Mesodermal cell (in vitro differentiated cells): ENCODE measurements at regions not wholly inside any gene's neighbourhood (a gene's known extent, or its start where the extent isn't known, plus 50 kb on each side); places are given as distances from the start of the nearest gene placed in this dataset.
"Not testable (repeated sequence)": the region's sequence is repeated elsewhere in the genome, so short reads cannot be mapped to it uniquely, and the experiment has no call there.

Experiments
- H3K27ac ChIP-seq: 2 replicates; pipeline ENCODE4 v1.7.0; 2013; ENCODE audit warnings: mild to moderate bottlenecking, low read depth, low read length, moderate library complexity; ENCODE audit not compliant: severe bottlenecking
- H3K36me3 ChIP-seq: 2 replicates; pipeline ENCODE4 v1.7.1; 2013; ENCODE audit warnings: mild to moderate bottlenecking, low read length, moderate library complexity; ENCODE audit not compliant: control insufficient read depth, insufficient read depth
- H3K4me1 ChIP-seq: one replicate; pipeline ENCODE4 v1.7.1; 2013; ENCODE audit warnings: mild to moderate bottlenecking, low read length; ENCODE audit not compliant: insufficient read depth, control insufficient read depth, poor library complexity, severe bottlenecking
- H3K4me3 ChIP-seq: 2 replicates; pipeline ENCODE4 v1.7.0; 2013; ENCODE audit warnings: low read length, control low read depth, mild to moderate bottlenecking; ENCODE audit not compliant: insufficient read depth, poor library complexity, severe bottlenecking; ENCODE audit errors: extremely low read depth
- H3K9me3 ChIP-seq: 2 replicates; pipeline ENCODE4 v1.7.1; 2013; ENCODE audit warnings: mild to moderate bottlenecking, low read length, moderate library complexity; ENCODE audit not compliant: control insufficient read depth
- WGBS, 2 experiments: methylation state at CpG; one replicate each; pipeline ENCODE4 v1.1.5; 2013; ENCODE audit warnings: missing lambda C conversion rate in 2 of 2; ENCODE audit not compliant: insufficient coverage in 2 of 2; 5-methylcytosine and 5-hydroxymethylcytosine counted together

- not testable (repeated sequence) for H3K4me1 ChIP-seq, H3K9me3 ChIP-seq, H3K4me3 ChIP-seq, H3K27ac ChIP-seq, H3K36me3 ChIP-seq
- no CpG with 5 or more reads among the region's 1 CpG for WGBS, 2 experiments
Observed at GRCh38 chr20:30393523-30393922, 863.9 kb upstream of the DEFB115 start.

- 71 to 100% methylated on average over 1 to 2 of the region's 2 CpGs for WGBS, 2 experiments
- not testable (repeated sequence) for H3K9me3 ChIP-seq, H3K4me1 ChIP-seq, H3K4me3 ChIP-seq, H3K36me3 ChIP-seq, H3K27ac ChIP-seq
Observed at GRCh38 chr20:30397111-30397510, 860.4 kb upstream of the DEFB115 start.

- not testable (repeated sequence) for H3K4me1 ChIP-seq, H3K27ac ChIP-seq, H3K4me3 ChIP-seq, H3K36me3 ChIP-seq, H3K9me3 ChIP-seq
- WGBS, 2 experiments, result 100% methylated on average over 3 of the region's 18 CpGs; no CpG with 5 or more reads in 1 of the 2 experiments
Observed at GRCh38 chr20:30405061-30405460, 852.4 kb upstream of the DEFB115 start.

GRCh38 chr20:30405585-30405984 lies 851.9 kb upstream of the DEFB115 start:
- H3K9me3 ChIP-seq, H3K36me3 ChIP-seq, H3K27ac ChIP-seq, H3K4me1 ChIP-seq, H3K4me3 ChIP-seq: not testable (repeated sequence)
- WGBS, 2 experiments, result no CpG with 5 or more reads among the region's 27 CpGs

GRCh38 chr20:30406370-30406769 lies 851.1 kb upstream of the DEFB115 start:
- H3K4me1 ChIP-seq, H3K27ac ChIP-seq, H3K36me3 ChIP-seq, H3K9me3 ChIP-seq, H3K4me3 ChIP-seq: not testable (repeated sequence)
- WGBS, 2 experiments, result no CpG with 5 or more reads among the region's 1 CpG

- 31 to 36% methylated on average over 1 of the region's 2 CpGs for WGBS, 2 experiments
Observed at GRCh38 chr20:30412972-30413371, 844.5 kb upstream of the DEFB115 start.

GRCh38 chr20:30417387-30417786 lies 840.1 kb upstream of the DEFB115 start:
- not testable (repeated sequence) for H3K4me3 ChIP-seq, H3K27ac ChIP-seq, H3K4me1 ChIP-seq, H3K9me3 ChIP-seq, H3K36me3 ChIP-seq
- WGBS, 2 experiments, result 58% methylated on average over 4 of the region's 4 CpGs; no CpG with 5 or more reads in 1 of the 2 experiments

More at GRCh38 chr20:30412972-30413371, 844.5 kb upstream of the DEFB115 start:
- H3K4me1 ChIP-seq, result no peaks in the 10 kb centered on the region
- H3K27ac ChIP-seq, result no peak overlapping the region
- no peaks in the 10 kb centered on the region for H3K9me3 ChIP-seq
- H3K4me3 ChIP-seq, result no peak overlapping the region
- no peaks in the 10 kb centered on the region for H3K36me3 ChIP-seq

- H3K4me1 ChIP-seq, H3K4me3 ChIP-seq, H3K9me3 ChIP-seq, H3K36me3 ChIP-seq, H3K27ac ChIP-seq: not testable (repeated sequence)
- WGBS, 2 experiments, result 88 to 93% methylated on average over 3 of the region's 4 CpGs
Observed at GRCh38 chr20:30418378-30418777, 839.1 kb upstream of the DEFB115 start.

GRCh38 chr20:30419466-30419865 lies 838.0 kb upstream of the DEFB115 start:
- WGBS, 2 experiments, result 80 to 91% methylated on average over 1 to 2 of the region's 2 CpGs
- peak overlapping the region; percentile 41 for H3K27ac ChIP-seq

GRCh38 chr20:30419871-30420420 lies 837.5 kb upstream of the DEFB115 start:
- WGBS, 2 experiments, result 86 to 100% methylated on average over 1 to 2 of the region's 7 CpGs
- H3K27ac ChIP-seq, result peak overlapping the region; percentile 41
- not testable (repeated sequence) for H3K4me3 ChIP-seq, H3K9me3 ChIP-seq, H3K36me3 ChIP-seq, H3K4me1 ChIP-seq

More at GRCh38 chr20:30419466-30419865, 838.0 kb upstream of the DEFB115 start:
- Histone ChIP-seq H3K36me3 (no peaks in the 10 kb centered on the region), H3K9me3 (peaks cover 10% of the 10 kb centered on the region), H3K4me1 (peaks cover 4% of the 10 kb centered on the region), H3K4me3 (no peak overlapping the region)
